A549 (cell line): ENCODE measurements at regions not wholly inside any gene's neighbourhood (a gene's known extent, or its start where the extent isn't known, plus 50 kb on each side); places are given as distances from the start of the nearest gene placed in this dataset.

ENCODE experiments used
- ATAC-seq, 2 experiments: fragments of 200-7000 bp in 1 of 2; fragments of >200 bp in 1 of 2; cut with Nextera tagmentation in 1 of 2; cut with Tn5 transposase in 1 of 2; 3 replicates each; pipeline versions ENCODE4 v1.8.0 to v1.9.1; 2018 to 2020; ENCODE audit warnings: mild to moderate bottlenecking in 1 of 2, moderate library complexity in 1 of 2
- CTCF ChIA-PET: fragments of 300-600 bp; sonication (Branson Sonifier 250); formaldehyde crosslinking; extraction: SDS; loops from one replicate; lab custom pipeline; 2021; ENCODE audit warnings: antibody characterized with exemption, inconsistent platforms; lab: Yijun Ruan, JAX
- POLR2A ChIA-PET: fragments of 350-600 bp; formaldehyde crosslinking; extraction: SDS; loops from one replicate; lab custom pipeline; 2021; ENCODE audit warnings: antibody characterized with exemption, inconsistent platforms; lab: Yijun Ruan, JAX
- DNase-seq, 2 experiments: peaks; one replicate each; pipeline versions ENCODE4 v3.0.0 to v3.0.0-alpha.2; 2011 to 2016; ENCODE audit warnings: low read depth in 1 of 2, low spot score in 1 of 2
- FAIRE-seq: peaks from 2 replicates; lab custom pipeline; 2011; peaks lifted over from hg19 to GRCh38; lab: Jason Lieb, UNC
- H3K27ac ChIP-seq, 2 experiments: fragments of >200 bp; sonication (Bioruptor Twin); formaldehyde crosslinking; 3 replicates each; pipeline ENCODE4 v1.5.1; 2016 to 2017
- H3K4me1 ChIP-seq: fragments of >200 bp; sonication (Bioruptor Twin); formaldehyde crosslinking; 3 replicates; pipeline ENCODE4 v1.6.1; 2016
- H3K4me2 ChIP-seq: fragments of >200 bp; sonication (Bioruptor Twin); formaldehyde crosslinking; 3 replicates; pipeline ENCODE4 v1.6.1; 2016
- H3K4me3 ChIP-seq: fragments of >200 bp; sonication (Bioruptor Twin); formaldehyde crosslinking; 3 replicates; pipeline ENCODE4 v1.5.1; 2016
- H3K9me3 ChIP-seq: fragments of >200 bp; sonication (Bioruptor Twin); formaldehyde crosslinking; 3 replicates; pipeline ENCODE4 v1.6.1; 2016
- BHLHE40 ChIP-seq: IDR thresholded peaks from 2 replicates; pipeline ENCODE4 v1.6.1; 2012; ENCODE audit warnings: low read depth, low read length, inconsistent platforms
- CBX2 ChIP-seq: fragments of 200-600 bp; sonication (generic); IDR thresholded peaks from 2 replicates; pipeline ENCODE4 v1.6.1; 2016; ENCODE audit warnings: low read depth, mild to moderate bottlenecking, borderline replicate concordance
- CBX8 ChIP-seq: fragments of 200-600 bp; sonication (generic); IDR thresholded peaks from 2 replicates; pipeline ENCODE4 v1.6.1; 2016
- CHD2 ChIP-seq: fragments of 150-350 bp; IDR thresholded peaks from 2 replicates; pipeline ENCODE4 v1.6.1; 2014; ENCODE audit warnings: low read length; ENCODE audit not compliant: partially characterized antibody
- HDAC2 ChIP-seq: fragments of 200-600 bp; sonication (generic); IDR thresholded peaks from 2 replicates; pipeline ENCODE4 v1.6.1; 2016
- HEYL ChIP-seq: fragments of 250-450 bp; sonication (Bioruptor Pico); IDR thresholded peaks from 2 replicates; pipeline ENCODE4 v1.8.0; 2021; ENCODE audit warnings: mild to moderate bottlenecking, moderate library complexity
- JUN ChIP-seq, 2 experiments: fragments of >200 bp; sonication (Bioruptor Twin); formaldehyde crosslinking; IDR thresholded peaks; 2 replicates in 1 of 2; 3 replicates in 1 of 2; pipeline ENCODE4 v1.6.1; 2016 to 2017
- JUNB ChIP-seq: fragments of >200 bp; sonication (Bioruptor Twin); formaldehyde crosslinking; IDR thresholded peaks from 2 replicates; pipeline ENCODE4 v1.6.1; 2016
- KDM5A ChIP-seq: fragments of 200-600 bp; sonication (generic); IDR thresholded peaks from 2 replicates; pipeline ENCODE4 v1.6.1; 2016; ENCODE audit warnings: antibody characterized with exemption, mild to moderate bottlenecking
- MAZ ChIP-seq: fragments of 150-350 bp; IDR thresholded peaks from 2 replicates; pipeline ENCODE4 v1.6.1; 2014; ENCODE audit warnings: antibody characterized with exemption, low read depth, low read length, borderline replicate concordance
- PHF8 ChIP-seq: fragments of 200-600 bp; sonication (generic); IDR thresholded peaks from 2 replicates; pipeline ENCODE4 v1.6.1; 2016; ENCODE audit warnings: low read depth, mild to moderate bottlenecking, antibody characterized with exemption, moderate library complexity, borderline replicate concordance
- POLR2A ChIP-seq: IDR thresholded peaks from 2 replicates; pipeline ENCODE4 v1.6.1; 2012; ENCODE audit warnings: mild to moderate bottlenecking, low read length
- RAD21 ChIP-seq, 2 experiments: fragments of >200 bp in 1 of 2; sonication (Bioruptor Twin) in 1 of 2; formaldehyde crosslinking in 1 of 2; IDR thresholded peaks in 1 of 2; conservative IDR thresholded peaks in 1 of 2; 2 replicates in 1 of 2; 3 replicates in 1 of 2; pipeline ENCODE4 v1.6.1; 2012 to 2018; ENCODE audit warnings: inconsistent platforms in 1 of 2
- RCOR1 ChIP-seq: fragments of 150-350 bp; IDR thresholded peaks from 2 replicates; pipeline ENCODE4 v1.6.1; 2014; ENCODE audit warnings: antibody characterized with exemption, low read length, low read depth
- SMC3 ChIP-seq: fragments of >200 bp; sonication (Bioruptor Twin); formaldehyde crosslinking; IDR thresholded peaks from 3 replicates; pipeline ENCODE4 v1.6.1; 2018; ENCODE audit warnings: inconsistent platforms
- SREBF2 ChIP-seq: fragments of 450-650 bp; IDR thresholded peaks from 2 replicates; pipeline ENCODE4 v1.6.1; 2014; ENCODE audit warnings: mild to moderate bottlenecking, moderate library complexity
- TFCP2L1 ChIP-seq: fragments of 250-450 bp; sonication (Bioruptor Pico); IDR thresholded peaks from 2 replicates; pipeline ENCODE4 v1.5.0; 2021; ENCODE audit warnings: mild to moderate bottlenecking
- TP53 ChIP-seq: fragments of 250-450 bp; sonication (Bioruptor Pico); IDR thresholded peaks from 2 replicates; pipeline ENCODE4 v1.5.0; 2021; ENCODE audit warnings: mild to moderate bottlenecking, moderate library complexity
- WGBS: methylation state at CpG from one replicate; pipeline ENCODE4 v1.1.6; 2017; ENCODE audit errors: missing lambda C conversion rate; 5-methylcytosine and 5-hydroxymethylcytosine counted together
- TF ChIP-seq, protein P1 (sequence below): fragments of >200 bp; sonication (Bioruptor Twin); formaldehyde crosslinking; IDR thresholded peaks from 3 replicates; pipeline ENCODE4 v1.6.1; 2016
- TF ChIP-seq, protein P2 (sequence below): fragments of >200 bp; sonication (Bioruptor Twin); formaldehyde crosslinking; IDR thresholded peaks from 3 replicates; pipeline ENCODE4 v1.5.1; 2016
- TF ChIP-seq, protein P3 (sequence below): IDR thresholded peaks from 2 replicates; pipeline ENCODE4 v1.6.1; 2012
- TF ChIP-seq, protein P4 (sequence below): fragments of >200 bp; sonication (Bioruptor Twin); formaldehyde crosslinking; IDR thresholded peaks from 2 replicates; pipeline ENCODE4 v1.6.1; 2016
- TF ChIP-seq, protein P5 (sequence below): fragments of 250-450 bp; sonication (Bioruptor Pico); IDR thresholded peaks from 2 replicates; pipeline ENCODE4 v1.5.0; 2021; ENCODE audit warnings: mild to moderate bottlenecking, moderate library complexity, borderline replicate concordance

DNA sequence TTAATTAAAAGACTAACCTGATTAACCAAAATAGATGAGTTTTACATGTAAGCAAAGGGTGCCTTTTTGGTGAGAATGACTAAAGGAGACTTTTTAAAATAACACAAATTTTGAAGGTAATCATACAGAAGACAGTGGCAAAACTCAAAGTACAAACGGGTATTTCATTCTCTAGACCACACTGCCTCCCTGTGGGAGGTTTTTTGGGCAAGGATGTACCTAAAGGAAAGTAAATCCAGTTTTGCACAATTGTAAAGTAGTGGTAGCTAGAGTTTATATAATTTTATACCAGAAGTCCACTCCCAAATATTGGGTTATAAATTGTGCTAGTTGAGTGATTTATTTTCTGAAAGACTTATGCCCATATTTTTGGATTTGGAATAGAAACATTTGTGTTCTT, 201.0 kb downstream of the PAPSS1 start:
- no peak overlapping the region for H3K4me2 ChIP-seq
- H3K27ac ChIP-seq, result no peak overlapping the region
- ATAC-seq (no peak), FAIRE-seq (no peak), DNase-seq (peak in 1 of 2 experiments; percentile 8)
- WGBS, result 0% methylated on average over 1 of the region's 1 CpG
- no peaks in the 10 kb centered on the region for H3K9me3 ChIP-seq
- H3K4me3 ChIP-seq, result no peak overlapping the region
- CTCF ChIA-PET, result no interaction called here
- H3K4me1 ChIP-seq, result no peaks in the 10 kb centered on the region
- no peak for TF ChIP-seq CBX2
- TF ChIP-seq, protein P1, sequence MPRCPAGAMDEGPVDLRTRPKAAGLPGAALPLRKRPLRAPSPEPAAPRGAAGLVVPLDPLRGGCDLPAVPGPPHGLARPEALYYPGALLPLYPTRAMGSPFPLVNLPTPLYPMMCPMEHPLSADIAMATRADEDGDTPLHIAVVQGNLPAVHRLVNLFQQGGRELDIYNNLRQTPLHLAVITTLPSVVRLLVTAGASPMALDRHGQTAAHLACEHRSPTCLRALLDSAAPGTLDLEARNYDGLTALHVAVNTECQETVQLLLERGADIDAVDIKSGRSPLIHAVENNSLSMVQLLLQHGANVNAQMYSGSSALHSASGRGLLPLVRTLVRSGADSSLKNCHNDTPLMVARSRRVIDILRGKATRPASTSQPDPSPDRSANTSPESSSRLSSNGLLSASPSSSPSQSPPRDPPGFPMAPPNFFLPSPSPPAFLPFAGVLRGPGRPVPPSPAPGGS, result no peak
- TF ChIP-seq HEYL (CRISPR knock-in tag), result no peak
- TF ChIP-seq JUN (IDR thresholded peaks at IDR 0.05), result no peak
- TF ChIP-seq, protein P2, sequence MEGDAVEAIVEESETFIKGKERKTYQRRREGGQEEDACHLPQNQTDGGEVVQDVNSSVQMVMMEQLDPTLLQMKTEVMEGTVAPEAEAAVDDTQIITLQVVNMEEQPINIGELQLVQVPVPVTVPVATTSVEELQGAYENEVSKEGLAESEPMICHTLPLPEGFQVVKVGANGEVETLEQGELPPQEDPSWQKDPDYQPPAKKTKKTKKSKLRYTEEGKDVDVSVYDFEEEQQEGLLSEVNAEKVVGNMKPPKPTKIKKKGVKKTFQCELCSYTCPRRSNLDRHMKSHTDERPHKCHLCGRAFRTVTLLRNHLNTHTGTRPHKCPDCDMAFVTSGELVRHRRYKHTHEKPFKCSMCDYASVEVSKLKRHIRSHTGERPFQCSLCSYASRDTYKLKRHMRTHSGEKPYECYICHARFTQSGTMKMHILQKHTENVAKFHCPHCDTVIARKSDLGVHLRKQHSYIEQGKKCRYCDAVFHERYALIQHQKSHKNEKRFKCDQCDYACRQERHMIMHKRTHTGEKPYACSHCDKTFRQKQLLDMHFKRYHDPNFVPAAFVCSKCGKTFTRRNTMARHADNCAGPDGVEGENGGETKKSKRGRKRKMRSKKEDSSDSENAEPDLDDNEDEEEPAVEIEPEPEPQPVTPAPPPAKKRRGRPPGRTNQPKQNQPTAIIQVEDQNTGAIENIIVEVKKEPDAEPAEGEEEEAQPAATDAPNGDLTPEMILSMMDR, result peak; percentile 16; the same call in 1 of the 3 replicates
- peak; percentile 14 to 24; a peak in 1 of 5 replicates for TF ChIP-seq RAD21 (conservative IDR thresholded peaks at IDR 0.05 in 1 of 2, IDR thresholded peaks at IDR 0.05 in 1 of 2)
- POLR2A ChIA-PET, result no interaction called here

DNA sequence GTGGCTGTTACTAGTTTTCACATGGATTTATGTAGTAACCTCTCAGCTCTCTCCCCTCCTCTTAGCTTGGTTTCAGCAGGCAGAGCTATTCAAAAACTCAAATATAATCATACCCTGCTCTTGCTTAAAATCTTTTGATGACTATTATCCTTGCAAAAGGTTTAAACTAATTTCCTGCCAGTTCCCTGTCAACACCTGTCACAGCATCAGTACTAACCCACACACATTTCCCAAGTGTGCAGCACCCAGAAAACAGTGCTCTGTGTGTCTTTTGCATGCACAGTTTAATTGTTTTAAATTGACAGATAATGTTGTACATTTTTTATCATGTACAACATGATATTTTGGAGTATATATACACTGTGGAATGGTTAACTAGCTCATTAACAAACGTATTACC, 202.0 kb downstream of the PAPSS1 start:
- no peak overlapping the region for H3K4me3 ChIP-seq
- H3K4me1 ChIP-seq, result no peaks in the 10 kb centered on the region
- WGBS, result 7% methylated on average over 1 of the region's 1 CpG
- ChIA-PET CTCF (no interaction called here), POLR2A (no interaction called here)
- TF ChIP-seq KDM5A (no peak), RCOR1 (no peak), SREBF2 (no peak), PHF8 (no peak), CBX8 (no peak), SMC3 (no peak), TP53 (CRISPR knock-in tag) (no peak), JUNB (no peak), HDAC2 (no peak), BHLHE40 (no peak), POLR2A (no peak), MAZ (no peak), TFCP2L1 (no peak), CHD2 (no peak)
- TF ChIP-seq, protein P3, sequence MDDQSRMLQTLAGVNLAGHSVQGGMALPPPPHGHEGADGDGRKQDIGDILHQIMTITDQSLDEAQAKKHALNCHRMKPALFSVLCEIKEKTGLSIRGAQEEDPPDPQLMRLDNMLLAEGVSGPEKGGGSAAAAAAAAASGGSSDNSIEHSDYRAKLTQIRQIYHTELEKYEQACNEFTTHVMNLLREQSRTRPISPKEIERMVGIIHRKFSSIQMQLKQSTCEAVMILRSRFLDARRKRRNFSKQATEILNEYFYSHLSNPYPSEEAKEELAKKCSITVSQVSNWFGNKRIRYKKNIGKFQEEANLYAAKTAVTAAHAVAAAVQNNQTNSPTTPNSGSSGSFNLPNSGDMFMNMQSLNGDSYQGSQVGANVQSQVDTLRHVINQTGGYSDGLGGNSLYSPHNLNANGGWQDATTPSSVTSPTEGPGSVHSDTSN, result no peak
- TF ChIP-seq, protein P4, sequence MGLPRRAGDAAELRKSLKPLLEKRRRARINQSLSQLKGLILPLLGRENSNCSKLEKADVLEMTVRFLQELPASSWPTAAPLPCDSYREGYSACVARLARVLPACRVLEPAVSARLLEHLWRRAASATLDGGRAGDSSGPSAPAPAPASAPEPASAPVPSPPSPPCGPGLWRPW, result no peak
- TF ChIP-seq, protein P5, sequence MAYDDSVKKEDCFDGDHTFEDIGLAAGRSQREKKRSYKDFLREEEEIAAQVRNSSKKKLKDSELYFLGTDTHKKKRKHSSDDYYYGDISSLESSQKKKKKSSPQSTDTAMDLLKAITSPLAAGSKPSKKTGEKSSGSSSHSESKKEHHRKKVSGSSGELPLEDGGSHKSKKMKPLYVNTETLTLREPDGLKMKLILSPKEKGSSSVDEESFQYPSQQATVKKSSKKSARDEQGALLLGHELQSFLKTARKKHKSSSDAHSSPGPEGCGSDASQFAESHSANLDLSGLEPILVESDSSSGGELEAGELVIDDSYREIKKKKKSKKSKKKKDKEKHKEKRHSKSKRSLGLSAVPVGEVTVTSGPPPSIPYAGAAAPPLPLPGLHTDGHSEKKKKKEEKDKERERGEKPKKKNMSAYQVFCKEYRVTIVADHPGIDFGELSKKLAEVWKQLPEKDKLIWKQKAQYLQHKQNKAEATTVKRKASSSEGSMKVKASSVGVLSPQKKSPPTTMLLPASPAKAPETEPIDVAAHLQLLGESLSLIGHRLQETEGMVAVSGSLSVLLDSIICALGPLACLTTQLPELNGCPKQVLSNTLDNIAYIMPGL, result no peak
- DNase-seq, result no peak
- H3K4me2 ChIP-seq, result no peak overlapping the region
- no peak overlapping the region for H3K27ac ChIP-seq
- no peak for ATAC-seq
- no peaks in the 10 kb centered on the region for H3K9me3 ChIP-seq
- FAIRE-seq, result no peak
